HG02798 (cell line): ENCODE measurements at regions not wholly inside any gene's neighbourhood (a gene's known extent, or its start where the extent isn't known, plus 50 kb on each side); places are given as distances from the start of the nearest gene placed in this dataset.

Experiments used
- ATAC-seq: cut with Tn5 transposase; IDR thresholded peaks from one replicate; pipeline ENCODE4 v1.9.1; 2021; ENCODE audit warnings: mild to moderate bottlenecking; ENCODE audit not compliant: unreplicated experiment, poor library complexity

- no peak for ATAC-seq
Observed at GRCh38 chr15:36465304-36465703, 114.1 kb upstream of the CDIN1 start.

DNA sequence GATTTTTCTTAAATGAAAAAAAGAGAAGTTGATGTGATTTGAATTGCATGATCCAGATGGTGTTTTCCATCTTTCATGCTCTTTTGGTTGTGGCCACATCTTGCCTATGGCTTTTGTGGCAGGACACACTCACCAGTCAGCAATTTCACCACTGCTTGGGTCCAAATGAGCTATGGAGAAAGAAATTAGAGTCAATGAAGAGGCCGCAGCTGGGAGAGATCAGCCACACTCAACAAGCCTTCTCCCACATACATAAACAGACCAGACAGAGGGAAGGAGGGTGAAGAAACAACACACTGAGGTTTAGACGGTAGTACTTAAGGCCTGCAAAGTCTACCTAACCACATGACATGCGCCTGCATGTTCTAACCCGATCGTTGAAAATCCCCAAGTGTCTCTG, 110.7 kb upstream of the CDIN1 start:
- no peak for ATAC-seq

GRCh38 chr15:36469311-36469966, 110.0 kb upstream of the CDIN1 start:
- ATAC-seq: no peak

DNA sequence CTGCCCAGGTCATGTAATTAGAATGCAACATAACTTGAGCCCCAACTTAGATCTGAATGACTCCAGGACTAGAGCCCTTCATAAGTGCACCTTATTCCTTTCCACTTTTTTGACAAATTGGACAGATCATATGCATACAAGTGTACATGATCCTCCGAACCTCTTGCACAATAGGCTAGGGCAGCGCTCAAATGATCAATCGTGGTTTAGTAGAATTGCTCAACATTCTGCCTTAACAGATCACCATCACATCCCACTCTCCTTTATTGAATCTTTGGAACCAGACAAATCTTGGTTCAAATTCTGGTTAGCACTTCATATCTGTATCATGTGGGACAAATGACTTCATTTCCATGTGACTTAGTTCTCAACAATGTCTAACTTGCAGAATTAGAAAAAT, 106.8 kb upstream of the CDIN1 start:
- ATAC-seq: no peak

- ATAC-seq: no peak
Observed at GRCh38 chr15:36478561-36478960, 100.9 kb upstream of the CDIN1 start.

DNA sequence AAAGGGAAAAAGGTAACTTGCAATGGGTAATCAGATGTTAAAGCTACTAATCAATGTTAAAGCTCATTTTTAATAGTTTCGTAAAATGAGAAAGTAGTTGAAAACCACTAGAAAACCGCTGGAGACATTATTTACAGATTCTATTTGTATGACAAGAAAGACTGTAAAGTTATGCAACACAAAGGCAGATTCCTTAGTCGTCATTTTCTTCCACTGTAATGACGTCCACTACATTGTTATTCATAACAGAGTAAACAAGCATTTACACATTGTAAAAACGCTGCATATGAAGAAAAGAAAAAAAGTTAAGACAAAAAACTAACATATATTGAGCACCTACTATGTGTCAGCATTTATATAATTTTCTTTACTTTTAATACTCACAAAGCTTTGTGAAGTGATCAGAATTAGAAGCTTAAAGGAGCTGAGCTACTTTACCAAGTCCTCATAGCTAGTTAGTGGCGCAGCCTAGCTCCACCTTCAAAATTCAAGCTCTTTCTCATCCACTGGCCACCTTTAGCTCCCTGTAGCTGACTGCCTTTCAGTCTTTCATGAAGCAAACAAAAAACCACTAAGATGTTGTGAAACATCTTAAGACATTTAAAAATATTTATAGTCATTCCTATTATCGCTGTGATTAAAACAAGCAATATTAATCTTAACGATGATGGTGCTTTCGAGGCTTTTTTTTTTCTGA, 100.1 kb upstream of the CDIN1 start:
- ATAC-seq: no peak

DNA sequence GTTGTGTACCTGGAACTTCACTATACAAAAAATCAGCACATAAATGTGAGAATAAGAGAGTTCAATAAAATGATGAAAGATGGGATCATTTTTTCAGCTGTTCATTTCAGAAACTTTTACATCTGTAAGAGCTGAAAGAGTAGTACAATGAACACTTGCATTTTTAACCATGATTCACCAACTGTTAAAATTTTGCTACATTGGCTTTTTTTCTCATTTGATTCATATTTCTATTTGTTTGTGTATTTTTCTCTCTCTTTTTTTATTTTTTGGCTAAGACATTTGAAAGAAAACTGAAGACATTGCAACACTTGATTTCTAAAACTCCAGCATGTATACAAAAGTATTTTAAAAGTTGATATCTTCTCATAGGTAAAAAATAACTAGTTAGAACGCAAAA, 98.3 kb upstream of the CDIN1 start:
- no peak for ATAC-seq

DNA sequence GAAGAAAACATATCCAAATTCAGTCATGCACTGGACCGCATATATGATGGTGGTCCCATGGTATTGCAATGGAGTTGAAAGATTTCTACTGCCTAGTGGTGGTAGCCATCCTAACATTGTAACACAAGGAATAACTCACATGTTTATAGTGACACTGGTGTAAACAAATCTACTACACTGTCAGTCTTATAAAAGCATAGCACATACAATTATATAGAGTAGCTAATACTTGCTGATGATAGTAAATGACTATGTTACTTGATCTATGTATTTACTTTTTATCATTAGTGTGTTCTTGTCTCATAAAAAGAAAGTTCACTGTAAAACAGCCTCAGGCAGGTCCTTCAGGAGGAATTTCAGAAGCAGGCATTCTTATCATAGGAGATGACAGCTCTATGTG, 96.0 kb upstream of the CDIN1 start:
- no peak for ATAC-seq

DNA sequence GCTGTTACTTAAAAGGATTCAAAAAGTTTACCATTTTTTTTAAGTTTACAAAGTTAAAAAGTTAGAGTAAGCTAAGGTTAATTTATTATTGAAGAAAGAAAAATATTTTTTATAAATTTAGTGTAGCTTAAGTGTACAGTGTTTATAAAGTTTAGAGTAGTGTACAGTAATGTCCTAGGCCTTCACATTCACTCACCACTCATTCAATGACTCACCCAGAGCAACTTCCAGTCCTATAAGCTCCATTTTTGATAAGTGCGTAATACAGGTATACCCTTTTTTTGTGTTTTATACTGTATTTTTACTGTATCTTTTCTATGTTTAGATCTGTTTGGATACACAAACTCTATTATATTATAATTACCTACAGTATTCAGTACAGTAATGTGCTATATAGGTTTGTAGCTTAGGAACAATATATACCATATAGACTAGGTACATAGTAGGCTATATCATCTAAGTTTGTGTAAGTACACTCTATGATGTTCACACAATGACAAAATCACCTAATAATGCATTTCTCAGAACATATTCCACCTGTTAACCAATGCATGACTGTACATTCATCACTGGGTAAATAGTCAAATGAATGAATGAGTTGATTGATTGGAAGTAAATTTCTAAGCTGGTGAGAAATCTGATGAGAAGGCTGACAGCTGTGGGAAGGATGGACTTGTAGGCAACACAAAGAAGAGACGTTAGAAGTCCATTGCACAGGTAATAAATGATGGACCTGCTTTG, 95.2 kb upstream of the CDIN1 start:
- no peak for ATAC-seq

DNA sequence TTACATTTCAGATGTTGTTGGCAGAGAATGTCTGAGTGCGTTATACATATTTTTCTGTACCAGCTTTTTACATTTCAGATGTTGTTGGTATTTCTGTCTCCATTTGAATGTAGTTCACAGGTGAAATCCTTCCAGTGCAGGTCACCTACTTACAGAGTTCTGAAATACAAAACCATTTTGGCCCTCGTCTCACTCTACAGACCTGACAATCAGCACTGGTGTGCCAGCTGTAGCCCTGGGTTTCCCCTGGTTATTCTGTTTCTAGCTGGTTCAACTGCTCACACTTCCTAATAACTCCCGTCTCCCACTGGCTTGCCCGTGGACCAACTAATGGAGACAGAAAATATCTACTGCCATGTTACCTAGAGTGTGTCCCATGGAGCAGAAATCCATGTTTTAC, 87.5 kb upstream of the CDIN1 start:
- ATAC-seq: no peak

GRCh38 chr15:36495456-36495991, 83.9 kb upstream of the CDIN1 start:
- ATAC-seq: no peak

DNA sequence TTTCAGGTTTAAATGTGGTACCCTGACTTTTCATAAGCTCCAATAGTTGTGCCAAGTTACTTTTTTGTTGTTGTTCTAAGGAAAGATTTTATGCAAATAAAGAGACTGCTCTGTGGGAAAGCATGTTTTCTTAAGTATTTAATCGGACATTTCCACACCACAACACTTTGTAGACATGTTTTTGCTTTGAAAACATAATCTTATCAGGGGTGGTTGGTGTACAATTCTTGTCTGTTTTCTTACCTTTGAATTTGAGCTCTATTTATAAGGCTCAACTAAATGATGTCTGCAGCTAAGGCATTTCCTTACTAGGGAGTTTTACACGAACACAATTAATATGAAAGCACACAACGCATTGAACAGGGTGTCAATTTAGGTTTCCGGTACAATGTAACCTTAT, 81.5 kb upstream of the CDIN1 start:
- ATAC-seq: no peak

GRCh38 chr15:36498401-36498800, 81.0 kb upstream of the CDIN1 start:
- no peak for ATAC-seq

DNA sequence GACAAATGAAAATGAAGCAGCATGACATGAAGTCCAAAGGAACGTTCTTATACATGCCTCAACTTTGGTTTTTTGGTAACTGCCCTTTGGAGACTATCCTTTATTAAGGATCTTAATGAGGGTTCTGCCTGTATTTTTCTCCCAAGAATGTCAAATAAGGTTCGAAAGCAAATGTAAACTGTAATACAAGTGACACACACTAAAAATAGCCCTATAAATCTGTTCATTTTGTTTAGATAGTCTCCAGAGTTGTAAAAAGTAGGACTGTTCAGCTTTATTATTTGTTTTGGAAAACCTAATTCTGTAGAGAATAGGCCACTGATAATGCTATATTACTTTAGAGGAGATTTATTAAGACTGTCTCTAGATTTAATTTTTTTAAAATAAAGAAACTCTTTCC, 80.5 kb upstream of the CDIN1 start:
- no peak for ATAC-seq

GRCh38 chr15:36499412-36500389, 79.7 kb upstream of the CDIN1 start:
- ATAC-seq: no peak

DNA sequence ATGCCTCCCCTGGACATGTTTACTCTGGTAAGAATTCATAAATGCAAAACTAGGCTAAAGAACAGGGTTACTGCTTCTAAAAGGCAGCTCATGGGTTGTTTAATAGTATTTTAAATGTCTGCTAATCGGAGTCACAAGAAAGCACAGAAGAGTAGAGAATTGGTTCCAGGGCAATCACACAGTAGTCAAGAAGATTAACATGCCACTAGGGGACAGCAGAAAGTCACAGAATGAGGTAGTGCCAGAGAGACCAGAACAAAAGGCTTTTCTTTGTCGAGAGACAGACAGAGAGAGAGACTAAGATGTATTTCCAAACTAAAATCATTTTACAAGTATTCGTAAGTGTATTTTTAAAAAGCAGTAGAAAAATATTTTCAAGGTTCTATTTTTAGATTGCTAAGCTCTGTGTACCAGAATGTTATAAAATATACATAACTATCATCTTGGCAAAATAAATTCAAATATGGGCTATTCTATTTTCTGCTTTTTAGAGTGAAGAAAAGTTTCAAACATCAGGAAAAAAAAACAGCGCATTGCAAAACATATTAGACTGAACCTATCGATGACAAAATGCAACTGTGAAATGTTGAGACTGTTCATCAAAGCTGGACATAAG, 78.3 kb upstream of the CDIN1 start:
- ATAC-seq: peak; percentile 84

DNA sequence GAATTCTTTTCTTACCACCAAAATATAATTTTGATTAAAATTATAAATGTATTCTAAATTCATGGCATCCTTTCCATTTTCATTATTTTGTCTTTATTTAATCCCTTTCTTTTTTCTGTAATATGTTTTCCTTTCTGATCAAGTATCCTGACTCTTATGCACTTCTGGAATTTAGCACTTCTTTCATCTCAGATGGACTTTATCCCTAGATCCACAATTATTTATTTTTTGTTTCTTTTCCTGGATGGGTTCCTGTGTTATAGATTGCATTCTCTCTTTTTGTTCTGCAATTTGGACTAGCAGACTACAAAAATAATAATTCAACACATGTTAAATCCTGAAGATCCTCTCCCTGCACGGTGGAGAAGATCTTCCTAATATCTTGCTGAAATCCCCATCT, 76.9 kb upstream of the CDIN1 start:
- ATAC-seq: no peak

- ATAC-seq: no peak
Observed at GRCh38 chr15:36506733-36507356, 72.6 kb upstream of the CDIN1 start.

GRCh38 chr15:36507458-36507857, 72.0 kb upstream of the CDIN1 start:
- no peak for ATAC-seq
